WTC11 (cell line): ENCODE measurements at regions not wholly inside any gene's neighbourhood (a gene's known extent, or its start where the extent isn't known, plus 50 kb on each side); places are given as distances from the start of the nearest gene placed in this dataset.

Experiments used
- ATAC-seq: fragments of 200-7000 bp; cut with Tn5 transposase; 2 replicates; pipeline ENCODE4 v1.10.0; 2021; ENCODE audit warnings: mild to moderate bottlenecking, moderate library complexity
- CTCF ChIA-PET: fragments of 300-600 bp; sonication (Branson Sonifier 250); formaldehyde crosslinking; loops from one replicate; lab custom pipeline; 2021; ENCODE audit warnings: antibody characterized with exemption; lab: Charles Lee
- POLR2A ChIA-PET: fragments of 350-600 bp; sonication (Branson Sonifier 250); formaldehyde crosslinking; loops from one replicate; lab custom pipeline; 2021; ENCODE audit warnings: antibody characterized with exemption; lab: Charles Lee
- DNase-seq: peaks from one replicate; pipeline ENCODE4 v3.0.0; 2021; ENCODE audit warnings: low spot score
- H3K27ac Mint-ChIP-seq: 2 replicates; pipeline ENCODE4 v1.8.0; 2021; ENCODE audit warnings: mixed read lengths
- H3K27me3 Mint-ChIP-seq: 2 replicates; pipeline ENCODE4 v1.8.0; 2021; ENCODE audit warnings: low read depth, mild to moderate bottlenecking, moderate library complexity, mixed read lengths
- H3K36me3 Mint-ChIP-seq: 2 replicates; pipeline ENCODE4 v1.8.0; 2021; ENCODE audit warnings: mixed read lengths
- H3K4me1 Mint-ChIP-seq: 2 replicates; pipeline ENCODE4 v1.8.0; 2022; ENCODE audit warnings: mixed read lengths
- H3K4me3 Mint-ChIP-seq: 2 replicates; pipeline ENCODE4 v1.8.0; 2021; ENCODE audit warnings: mild to moderate bottlenecking, moderate library complexity, mixed read lengths
- H3K9me3 Mint-ChIP-seq: 2 replicates; pipeline ENCODE4 v1.8.0; 2021; ENCODE audit warnings: mixed read lengths
- CREM ChIP-seq: sonication (generic); formaldehyde crosslinking; IDR thresholded peaks from 2 replicates; pipeline ENCODE4 v1.8.1; 2022; ENCODE audit warnings: mild to moderate bottlenecking, missing genetic modification reagents, moderate library complexity
- ELF4 ChIP-seq: sonication (generic); formaldehyde crosslinking; IDR thresholded peaks from 2 replicates; pipeline ENCODE4 v1.8.1; 2022; ENCODE audit warnings: low read depth, mild to moderate bottlenecking, moderate library complexity, missing genetic modification reagents
- FOXJ3 ChIP-seq: sonication (generic); formaldehyde crosslinking; IDR thresholded peaks from 2 replicates; pipeline ENCODE4 v1.9.0; 2021; ENCODE audit warnings: missing genetic modification reagents, mild to moderate bottlenecking, borderline replicate concordance
- FOXP1 ChIP-seq: sonication (generic); formaldehyde crosslinking; IDR thresholded peaks from 2 replicates; pipeline ENCODE4 v1.8.0; 2022; ENCODE audit warnings: missing genetic modification reagents, mild to moderate bottlenecking, moderate library complexity, borderline replicate concordance
- HMGA2 ChIP-seq: fragments of 250-450 bp; sonication (Bioruptor Pico); IDR thresholded peaks from 2 replicates; pipeline ENCODE4 v1.4.0; 2021; ENCODE audit warnings: mild to moderate bottlenecking, moderate library complexity
- HMGXB4 ChIP-seq: sonication (generic); formaldehyde crosslinking; IDR thresholded peaks from 2 replicates; pipeline ENCODE4 v1.8.1; 2023; ENCODE audit warnings: mild to moderate bottlenecking, moderate library complexity, missing genetic modification reagents
- PRDM15 ChIP-seq: sonication (generic); formaldehyde crosslinking; IDR thresholded peaks from 2 replicates; pipeline ENCODE4 v1.8.0; 2022; ENCODE audit warnings: missing genetic modification reagents
- RORB ChIP-seq: fragments of 250-450 bp; sonication (Bioruptor Pico); IDR thresholded peaks from 2 replicates; pipeline ENCODE4 v1.9.0; 2021; ENCODE audit warnings: mild to moderate bottlenecking
- SMAD4 ChIP-seq: sonication (generic); formaldehyde crosslinking; IDR thresholded peaks from 2 replicates; pipeline ENCODE4 v1.8.0; 2022; ENCODE audit warnings: mild to moderate bottlenecking, missing genetic modification reagents
- ZBTB21 ChIP-seq: sonication (generic); formaldehyde crosslinking; IDR thresholded peaks from 2 replicates; pipeline ENCODE4 v1.8.1; 2023; ENCODE audit warnings: mild to moderate bottlenecking, missing genetic modification reagents, borderline replicate concordance
- ZNF671 ChIP-seq: fragments of 250-450 bp; sonication (Bioruptor Pico); IDR thresholded peaks from 2 replicates; pipeline ENCODE4 v1.8.0; 2021; ENCODE audit warnings: mild to moderate bottlenecking
- TF ChIP-seq, protein P1 (sequence below): sonication (generic); formaldehyde crosslinking; IDR thresholded peaks from 2 replicates; pipeline ENCODE4 v1.8.0; 2023; ENCODE audit warnings: missing genetic modification reagents
- TF ChIP-seq, protein P2 (sequence below): fragments of 250-450 bp; sonication (Bioruptor Pico); IDR thresholded peaks from 2 replicates; pipeline ENCODE4 v1.9.0; 2021; ENCODE audit warnings: moderate library complexity, mild to moderate bottlenecking, inconsistent platforms, borderline replicate concordance
- TF ChIP-seq, protein P3 (sequence below): sonication (generic); formaldehyde crosslinking; IDR thresholded peaks from 2 replicates; pipeline ENCODE4 v1.8.1; 2023; ENCODE audit warnings: mild to moderate bottlenecking, missing genetic modification reagents
- TF ChIP-seq, protein P4 (sequence below): sonication (generic); formaldehyde crosslinking; IDR thresholded peaks from 2 replicates; pipeline ENCODE4 v1.8.1; 2022; ENCODE audit warnings: mild to moderate bottlenecking, missing genetic modification reagents, moderate library complexity, borderline replicate concordance
- TF ChIP-seq, protein P5 (sequence below): sonication (generic); formaldehyde crosslinking; IDR thresholded peaks from 2 replicates; pipeline ENCODE4 v1.8.0; 2023; ENCODE audit warnings: missing genetic modification reagents, mild to moderate bottlenecking, borderline replicate concordance
- TF ChIP-seq, protein P6 (sequence below): sonication (generic); formaldehyde crosslinking; IDR thresholded peaks from 2 replicates; pipeline ENCODE4 v1.8.1; 2022; ENCODE audit warnings: low read depth, mild to moderate bottlenecking, moderate library complexity, missing genetic modification reagents, borderline replicate concordance

GRCh38 chr13:102974317-102975087, 91.7 kb downstream of the SLC10A2 start (continued):
- TF ChIP-seq, protein P1, sequence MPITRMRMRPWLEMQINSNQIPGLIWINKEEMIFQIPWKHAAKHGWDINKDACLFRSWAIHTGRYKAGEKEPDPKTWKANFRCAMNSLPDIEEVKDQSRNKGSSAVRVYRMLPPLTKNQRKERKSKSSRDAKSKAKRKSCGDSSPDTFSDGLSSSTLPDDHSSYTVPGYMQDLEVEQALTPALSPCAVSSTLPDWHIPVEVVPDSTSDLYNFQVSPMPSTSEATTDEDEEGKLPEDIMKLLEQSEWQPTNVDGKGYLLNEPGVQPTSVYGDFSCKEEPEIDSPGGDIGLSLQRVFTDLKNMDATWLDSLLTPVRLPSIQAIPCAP = no peak

DNA sequence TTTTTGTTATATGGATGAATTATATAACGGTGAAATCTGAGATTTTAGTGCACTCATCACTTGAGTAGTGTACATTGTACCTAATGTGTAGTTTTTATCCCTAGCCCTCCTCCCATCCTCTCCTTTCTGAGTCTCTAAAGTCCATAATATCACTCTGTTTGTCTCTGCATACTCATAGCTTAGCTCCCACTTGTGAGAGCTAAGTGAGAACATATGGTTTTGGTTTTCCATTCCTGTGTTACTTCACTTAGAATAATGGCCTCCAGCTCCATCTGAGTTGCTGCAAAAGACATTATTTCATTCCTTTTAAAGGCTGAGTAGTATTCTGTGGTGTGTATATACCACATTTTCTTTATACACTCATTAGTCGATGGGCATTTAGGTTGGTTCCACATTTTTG, 94.0 kb downstream of the SLC10A2 start:
- no peak overlapping the region for H3K4me3 Mint-ChIP-seq
- ChIA-PET CTCF (no interaction called here), POLR2A (no interaction called here)
- H3K4me1 Mint-ChIP-seq = peaks cover 11% of the 10 kb centered on the region
- H3K27me3 Mint-ChIP-seq = no peaks in the 10 kb centered on the region
- no peak overlapping the region for H3K27ac Mint-ChIP-seq
- DNase-seq (no peak), ATAC-seq (no peak)
- no peaks in the 10 kb centered on the region for H3K9me3 Mint-ChIP-seq
- no peaks in the 10 kb centered on the region for H3K36me3 Mint-ChIP-seq
- no peak for TF ChIP-seq HMGA2 (CRISPR knock-in tag)
- TF ChIP-seq ZNF671 (CRISPR knock-in tag) = no peak
- TF ChIP-seq FOXJ3 (CRISPR knock-in tag) = no peak
- no peak for TF ChIP-seq ZBTB21 (CRISPR knock-in tag)
- no peak for TF ChIP-seq HMGXB4 (CRISPR knock-in tag)
- TF ChIP-seq SMAD4 (CRISPR knock-in tag) = no peak
- TF ChIP-seq, protein P2, sequence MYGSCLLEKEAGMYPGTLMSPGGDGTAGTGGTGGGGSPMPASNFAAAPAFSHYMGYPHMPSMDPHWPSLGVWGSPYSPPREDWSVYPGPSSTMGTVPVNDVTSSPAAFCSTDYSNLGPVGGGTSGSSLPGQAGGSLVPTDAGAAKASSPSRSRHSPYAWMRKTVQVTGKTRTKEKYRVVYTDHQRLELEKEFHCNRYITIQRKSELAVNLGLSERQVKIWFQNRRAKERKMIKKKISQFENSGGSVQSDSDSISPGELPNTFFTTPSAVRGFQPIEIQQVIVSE (CRISPR knock-in tag) = no peak
- TF ChIP-seq CREM (CRISPR knock-in tag) = no peak
- TF ChIP-seq, protein P3, sequence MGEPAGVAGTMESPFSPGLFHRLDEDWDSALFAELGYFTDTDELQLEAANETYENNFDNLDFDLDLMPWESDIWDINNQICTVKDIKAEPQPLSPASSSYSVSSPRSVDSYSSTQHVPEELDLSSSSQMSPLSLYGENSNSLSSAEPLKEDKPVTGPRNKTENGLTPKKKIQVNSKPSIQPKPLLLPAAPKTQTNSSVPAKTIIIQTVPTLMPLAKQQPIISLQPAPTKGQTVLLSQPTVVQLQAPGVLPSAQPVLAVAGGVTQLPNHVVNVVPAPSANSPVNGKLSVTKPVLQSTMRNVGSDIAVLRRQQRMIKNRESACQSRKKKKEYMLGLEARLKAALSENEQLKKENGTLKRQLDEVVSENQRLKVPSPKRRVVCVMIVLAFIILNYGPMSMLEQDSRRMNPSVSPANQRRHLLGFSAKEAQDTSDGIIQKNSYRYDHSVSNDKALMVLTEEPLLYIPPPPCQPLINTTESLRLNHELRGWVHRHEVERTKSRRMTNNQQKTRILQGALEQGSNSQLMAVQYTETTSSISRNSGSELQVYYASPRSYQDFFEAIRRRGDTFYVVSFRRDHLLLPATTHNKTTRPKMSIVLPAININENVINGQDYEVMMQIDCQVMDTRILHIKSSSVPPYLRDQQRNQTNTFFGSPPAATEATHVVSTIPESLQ (CRISPR knock-in tag) = no peak
- TF ChIP-seq, protein P4, sequence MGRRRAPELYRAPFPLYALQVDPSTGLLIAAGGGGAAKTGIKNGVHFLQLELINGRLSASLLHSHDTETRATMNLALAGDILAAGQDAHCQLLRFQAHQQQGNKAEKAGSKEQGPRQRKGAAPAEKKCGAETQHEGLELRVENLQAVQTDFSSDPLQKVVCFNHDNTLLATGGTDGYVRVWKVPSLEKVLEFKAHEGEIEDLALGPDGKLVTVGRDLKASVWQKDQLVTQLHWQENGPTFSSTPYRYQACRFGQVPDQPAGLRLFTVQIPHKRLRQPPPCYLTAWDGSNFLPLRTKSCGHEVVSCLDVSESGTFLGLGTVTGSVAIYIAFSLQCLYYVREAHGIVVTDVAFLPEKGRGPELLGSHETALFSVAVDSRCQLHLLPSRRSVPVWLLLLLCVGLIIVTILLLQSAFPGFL (CRISPR knock-in tag) = no peak
- TF ChIP-seq PRDM15 = no peak
- TF ChIP-seq, protein P5, sequence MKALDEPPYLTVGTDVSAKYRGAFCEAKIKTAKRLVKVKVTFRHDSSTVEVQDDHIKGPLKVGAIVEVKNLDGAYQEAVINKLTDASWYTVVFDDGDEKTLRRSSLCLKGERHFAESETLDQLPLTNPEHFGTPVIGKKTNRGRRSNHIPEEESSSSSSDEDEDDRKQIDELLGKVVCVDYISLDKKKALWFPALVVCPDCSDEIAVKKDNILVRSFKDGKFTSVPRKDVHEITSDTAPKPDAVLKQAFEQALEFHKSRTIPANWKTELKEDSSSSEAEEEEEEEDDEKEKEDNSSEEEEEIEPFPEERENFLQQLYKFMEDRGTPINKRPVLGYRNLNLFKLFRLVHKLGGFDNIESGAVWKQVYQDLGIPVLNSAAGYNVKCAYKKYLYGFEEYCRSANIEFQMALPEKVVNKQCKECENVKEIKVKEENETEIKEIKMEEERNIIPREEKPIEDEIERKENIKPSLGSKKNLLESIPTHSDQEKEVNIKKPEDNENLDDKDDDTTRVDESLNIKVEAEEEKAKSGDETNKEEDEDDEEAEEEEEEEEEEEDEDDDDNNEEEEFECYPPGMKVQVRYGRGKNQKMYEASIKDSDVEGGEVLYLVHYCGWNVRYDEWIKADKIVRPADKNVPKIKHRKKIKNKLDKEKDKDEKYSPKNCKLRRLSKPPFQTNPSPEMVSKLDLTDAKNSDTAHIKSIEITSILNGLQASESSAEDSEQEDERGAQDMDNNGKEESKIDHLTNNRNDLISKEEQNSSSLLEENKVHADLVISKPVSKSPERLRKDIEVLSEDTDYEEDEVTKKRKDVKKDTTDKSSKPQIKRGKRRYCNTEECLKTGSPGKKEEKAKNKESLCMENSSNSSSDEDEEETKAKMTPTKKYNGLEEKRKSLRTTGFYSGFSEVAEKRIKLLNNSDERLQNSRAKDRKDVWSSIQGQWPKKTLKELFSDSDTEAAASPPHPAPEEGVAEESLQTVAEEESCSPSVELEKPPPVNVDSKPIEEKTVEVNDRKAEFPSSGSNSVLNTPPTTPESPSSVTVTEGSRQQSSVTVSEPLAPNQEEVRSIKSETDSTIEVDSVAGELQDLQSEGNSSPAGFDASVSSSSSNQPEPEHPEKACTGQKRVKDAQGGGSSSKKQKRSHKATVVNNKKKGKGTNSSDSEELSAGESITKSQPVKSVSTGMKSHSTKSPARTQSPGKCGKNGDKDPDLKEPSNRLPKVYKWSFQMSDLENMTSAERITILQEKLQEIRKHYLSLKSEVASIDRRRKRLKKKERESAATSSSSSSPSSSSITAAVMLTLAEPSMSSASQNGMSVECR (CRISPR knock-in tag) = no peak
- TF ChIP-seq, protein P6, sequence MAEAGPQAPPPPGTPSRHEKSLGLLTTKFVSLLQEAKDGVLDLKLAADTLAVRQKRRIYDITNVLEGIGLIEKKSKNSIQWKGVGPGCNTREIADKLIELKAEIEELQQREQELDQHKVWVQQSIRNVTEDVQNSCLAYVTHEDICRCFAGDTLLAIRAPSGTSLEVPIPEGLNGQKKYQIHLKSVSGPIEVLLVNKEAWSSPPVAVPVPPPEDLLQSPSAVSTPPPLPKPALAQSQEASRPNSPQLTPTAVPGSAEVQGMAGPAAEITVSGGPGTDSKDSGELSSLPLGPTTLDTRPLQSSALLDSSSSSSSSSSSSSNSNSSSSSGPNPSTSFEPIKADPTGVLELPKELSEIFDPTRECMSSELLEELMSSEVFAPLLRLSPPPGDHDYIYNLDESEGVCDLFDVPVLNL = no peak
- no peak for TF ChIP-seq ELF4 (CRISPR knock-in tag)
- no peak for TF ChIP-seq FOXP1 (CRISPR knock-in tag)
- no peak for TF ChIP-seq RORB
